HG03571 (cell line): ENCODE measurements at regions not wholly inside any gene's neighbourhood (a gene's known extent, or its start where the extent isn't known, plus 50 kb on each side); places are given as distances from the start of the nearest gene placed in this dataset.
"Not testable (repeated sequence)": the region's sequence is repeated elsewhere in the genome, so short reads cannot be mapped to it uniquely, and the experiment has no call there.

Experiments
- ATAC-seq: cut with Tn5 transposase; IDR thresholded peaks from one replicate; pipeline ENCODE4 v1.9.1; 2021; ENCODE audit not compliant: unreplicated experiment

GRCh38 chr2:186164325-186164724 lies 321.7 kb upstream of the ZC3H15 start:
- ATAC-seq, result no peak

GRCh38 chr2:186170693-186171092 lies 315.4 kb upstream of the ZC3H15 start:
- no peak for ATAC-seq

- no peak for ATAC-seq
Measured at GRCh38 chr2:186181625-186182024, 304.4 kb upstream of the ZC3H15 start.

GRCh38 chr2:186182366-186182765 lies 303.7 kb upstream of the ZC3H15 start:
- not testable (repeated sequence) for ATAC-seq

- no peak for ATAC-seq
Measured at GRCh38 chr2:186183406-186183805, 302.7 kb upstream of the ZC3H15 start.

DNA sequence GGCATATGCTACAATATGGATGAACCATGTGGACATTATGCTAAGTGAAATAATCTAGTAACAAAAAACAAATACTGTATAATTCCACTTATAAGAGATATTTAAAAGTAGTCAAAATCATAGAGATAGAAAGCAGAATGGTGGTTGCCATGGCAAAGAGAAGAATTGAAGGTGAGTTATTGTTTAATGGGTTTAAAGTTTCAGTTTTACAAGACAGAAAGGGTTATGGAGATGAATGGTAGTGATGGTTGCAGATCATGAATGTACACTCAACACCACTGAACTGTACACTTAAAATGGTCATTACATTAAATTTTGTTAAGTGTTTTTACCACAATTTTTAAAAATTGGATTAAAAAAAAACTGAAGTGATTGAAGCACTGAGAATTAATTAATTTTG lies 298.2 kb upstream of the ZC3H15 start:
- ATAC-seq, result no peak

GRCh38 chr2:186189816-186190215 lies 296.2 kb upstream of the ZC3H15 start:
- ATAC-seq, result no peak

DNA sequence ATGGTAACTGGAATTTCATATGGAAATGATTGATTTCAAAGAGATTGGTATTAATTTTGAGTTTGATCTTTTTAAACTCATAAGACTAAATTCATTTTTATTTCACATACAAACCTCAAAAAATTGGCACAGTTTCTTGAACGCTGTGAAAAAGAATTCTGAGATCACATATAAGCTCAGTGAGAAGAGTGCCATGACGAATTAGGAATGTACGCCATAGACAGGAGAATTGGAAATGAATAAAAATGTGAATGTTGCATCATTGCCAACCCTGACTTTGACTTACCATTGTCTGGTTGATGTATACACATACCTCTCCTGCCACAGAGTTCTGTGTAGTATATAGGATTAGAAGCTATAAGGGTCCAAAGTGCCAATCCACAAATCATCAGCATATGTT lies 290.4 kb upstream of the ZC3H15 start:
- ATAC-seq, result no peak

GRCh38 chr2:186197955-186198354 lies 288.1 kb upstream of the ZC3H15 start:
- no peak for ATAC-seq

DNA sequence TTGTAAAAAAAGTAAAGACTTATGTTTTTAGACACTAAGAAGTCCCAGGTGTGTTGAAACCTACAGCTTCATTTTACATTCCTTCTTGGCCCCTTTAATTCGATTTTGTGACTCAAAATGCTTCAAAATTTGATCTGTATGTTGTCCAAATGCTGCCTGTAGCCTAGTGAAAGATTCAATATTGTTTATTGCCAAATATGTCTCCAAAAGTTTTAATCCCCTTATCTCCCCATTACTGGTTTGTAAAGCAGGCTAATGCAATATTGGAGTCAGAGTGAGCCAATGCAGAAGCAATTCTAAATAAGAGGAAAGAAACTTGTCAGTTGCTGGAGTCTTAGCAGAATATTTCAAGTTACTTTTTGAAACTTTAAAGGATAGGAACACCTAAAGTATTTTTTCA lies 287.0 kb upstream of the ZC3H15 start:
- no peak for ATAC-seq

- ATAC-seq, result no peak
Measured at GRCh38 chr2:186201371-186201770, 284.7 kb upstream of the ZC3H15 start.

DNA sequence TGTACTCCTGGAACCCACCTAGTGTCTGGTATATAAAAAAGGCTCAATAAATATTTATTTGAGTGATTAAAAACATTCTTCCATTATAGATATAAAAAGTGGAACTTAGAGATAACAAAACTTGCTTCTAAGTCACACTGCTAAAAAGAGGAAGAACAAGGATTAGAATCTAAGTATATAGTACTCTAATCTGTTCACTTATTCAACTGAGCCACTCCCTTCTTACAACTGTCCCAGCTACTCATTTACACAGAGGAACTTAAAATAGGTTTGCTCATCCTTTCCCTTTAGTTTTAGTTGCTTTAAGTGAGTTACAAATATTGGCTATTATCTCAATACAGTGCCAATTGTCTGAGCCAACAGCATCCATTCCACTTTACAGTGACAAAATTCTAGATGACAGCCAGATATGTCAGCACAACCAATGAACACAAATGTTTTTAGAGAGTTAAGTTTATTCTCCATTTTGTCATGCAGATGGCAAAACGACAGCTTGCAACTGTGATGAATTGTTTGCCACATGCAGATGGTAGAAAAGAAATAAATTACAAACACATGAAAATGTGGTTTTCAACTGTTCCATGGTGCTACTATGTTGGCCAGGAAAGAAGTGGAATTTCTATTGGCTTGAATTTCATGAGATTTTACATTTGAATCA lies 280.7 kb upstream of the ZC3H15 start:
- ATAC-seq, result no peak

GRCh38 chr2:186209532-186209931 lies 276.5 kb upstream of the ZC3H15 start:
- no peak for ATAC-seq

DNA sequence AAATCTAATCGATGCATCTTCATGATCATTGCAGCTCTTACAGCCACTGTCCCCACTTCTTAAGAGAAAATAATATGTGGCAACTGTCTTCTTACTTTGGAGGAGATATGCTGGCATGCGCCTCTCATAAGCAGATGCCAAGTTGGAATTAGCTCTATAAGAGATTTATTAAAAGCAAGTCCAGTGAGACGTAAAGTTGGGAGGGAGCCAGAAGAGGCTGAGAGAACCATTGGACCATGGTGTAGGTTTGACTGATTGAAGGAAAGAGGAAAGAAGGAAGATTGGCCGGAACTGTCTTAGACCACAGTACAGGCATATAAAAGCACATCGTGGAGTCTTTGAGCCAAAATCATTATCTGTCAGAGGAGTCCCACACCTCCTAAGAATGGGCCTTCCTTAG lies 265.7 kb upstream of the ZC3H15 start:
- no peak for ATAC-seq

DNA sequence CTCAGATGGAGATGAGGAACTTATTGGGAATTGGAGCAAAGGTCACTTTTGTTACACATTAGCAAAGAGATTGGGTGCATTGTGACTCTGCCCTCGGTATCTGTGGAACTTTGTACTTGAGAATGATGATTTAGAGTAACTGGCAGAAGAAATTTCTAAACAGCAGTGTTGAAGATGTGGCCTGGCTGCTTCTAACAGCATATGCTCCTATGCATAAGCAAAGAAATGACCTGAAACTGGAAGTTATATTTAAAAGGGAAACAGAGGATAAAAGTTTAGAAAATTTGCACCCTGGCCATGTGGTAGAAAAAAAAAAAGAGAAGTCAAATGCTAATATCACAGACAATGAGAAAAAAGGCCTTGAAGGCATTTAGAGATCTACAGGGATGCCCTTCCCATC lies 256.8 kb upstream of the ZC3H15 start:
- no peak for ATAC-seq

DNA sequence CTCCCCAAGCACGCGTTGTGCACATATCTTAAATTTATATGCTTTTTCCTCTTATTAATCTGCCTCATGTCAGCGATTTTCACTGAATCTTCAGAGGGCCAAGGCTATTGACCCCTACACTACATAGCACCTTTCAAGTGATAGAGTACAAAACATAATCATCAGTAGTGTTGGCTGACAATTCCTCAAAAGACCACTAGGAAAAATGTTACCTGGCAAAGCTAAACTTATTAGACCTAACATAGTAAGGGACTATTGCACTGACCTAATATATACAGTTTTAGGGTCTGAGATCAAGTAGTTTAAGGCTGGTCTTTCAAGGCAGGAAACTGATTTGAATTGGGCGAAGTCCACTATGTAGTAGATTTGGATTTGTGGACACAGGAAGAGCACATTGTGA lies 244.2 kb upstream of the ZC3H15 start:
- ATAC-seq, result no peak

DNA sequence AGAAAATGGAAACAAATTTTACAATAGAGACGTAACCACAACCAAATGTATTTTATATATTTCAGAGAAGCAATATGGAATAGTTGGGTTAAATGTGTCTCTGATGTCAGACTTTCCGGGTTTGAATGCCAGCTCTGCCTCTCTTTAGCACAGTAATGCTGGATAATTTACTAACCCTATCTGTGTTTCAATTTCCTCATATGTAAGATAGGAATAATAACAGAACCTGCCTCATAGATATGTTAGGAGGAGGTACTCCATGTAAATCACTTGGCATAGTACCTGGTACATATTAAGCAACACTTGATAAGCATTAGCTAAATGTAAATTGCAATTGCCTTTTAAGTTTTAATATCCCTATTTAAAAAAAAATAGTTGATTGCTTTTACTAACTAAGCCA lies 231.3 kb upstream of the ZC3H15 start:
- ATAC-seq, result no peak

DNA sequence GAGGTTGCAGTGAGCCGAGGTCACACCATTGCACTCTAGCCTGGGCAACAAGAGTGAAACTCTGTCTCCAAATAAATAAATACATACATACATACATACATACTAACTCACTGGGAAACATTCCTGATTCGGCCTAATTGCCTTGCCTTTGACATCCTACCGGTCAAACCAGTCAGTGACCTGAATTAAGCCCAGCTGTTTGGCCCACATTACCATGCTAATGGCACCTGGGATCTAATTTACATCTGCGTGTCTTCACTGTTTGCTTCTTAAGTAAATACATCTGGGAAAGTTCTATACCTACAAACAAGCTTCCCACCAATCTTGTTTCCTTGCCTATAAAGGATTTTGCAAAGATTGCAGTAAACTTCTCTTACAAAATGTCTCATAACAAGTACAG lies 230.2 kb upstream of the ZC3H15 start:
- ATAC-seq, result no peak

DNA sequence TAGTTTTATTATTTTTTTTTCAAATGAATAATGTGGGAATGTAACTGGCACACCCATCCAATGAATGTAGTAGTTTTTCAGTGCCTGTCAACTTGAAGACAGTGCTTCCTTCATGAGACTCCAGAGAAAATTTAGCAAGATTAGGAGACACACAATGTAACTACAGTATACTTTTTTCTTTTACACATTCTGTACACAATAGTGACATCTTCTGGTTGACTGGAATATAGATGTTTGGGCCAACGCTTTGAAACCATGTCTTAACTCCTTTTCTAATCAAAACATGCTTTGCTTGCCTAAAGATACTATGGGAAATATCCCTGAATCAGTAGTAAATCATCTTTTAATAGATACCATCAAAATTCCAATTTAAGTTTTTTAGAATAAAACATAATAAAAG lies 229.5 kb upstream of the ZC3H15 start:
- no peak for ATAC-seq

DNA sequence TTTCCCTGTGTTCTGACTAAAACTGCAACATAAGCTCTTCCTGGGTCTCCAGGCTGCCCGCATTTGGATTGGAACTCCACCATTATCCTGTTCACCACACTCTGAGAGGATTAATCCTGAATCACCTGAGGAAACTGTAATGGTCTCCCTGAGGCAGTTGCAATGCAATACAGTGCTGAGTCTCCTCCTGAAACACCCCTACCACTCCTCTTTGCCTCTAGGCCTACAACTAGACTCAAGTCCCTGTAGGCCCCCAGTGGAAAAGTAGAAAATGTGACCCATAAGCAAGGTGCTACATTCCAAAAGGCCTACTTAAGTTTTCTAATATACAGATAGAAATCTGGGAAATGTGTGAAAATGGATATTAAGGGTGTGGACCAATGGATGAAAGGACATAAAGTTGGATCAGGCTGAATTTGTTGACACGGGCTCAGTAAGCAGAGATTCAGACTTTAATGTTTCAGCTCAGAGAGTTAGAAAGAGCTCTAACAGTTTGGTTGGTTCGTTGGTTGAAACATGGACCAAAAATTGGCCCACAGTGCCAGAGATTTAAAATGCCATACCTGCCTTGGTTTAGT lies 222.3 kb upstream of the ZC3H15 start:
- ATAC-seq, result no peak

DNA sequence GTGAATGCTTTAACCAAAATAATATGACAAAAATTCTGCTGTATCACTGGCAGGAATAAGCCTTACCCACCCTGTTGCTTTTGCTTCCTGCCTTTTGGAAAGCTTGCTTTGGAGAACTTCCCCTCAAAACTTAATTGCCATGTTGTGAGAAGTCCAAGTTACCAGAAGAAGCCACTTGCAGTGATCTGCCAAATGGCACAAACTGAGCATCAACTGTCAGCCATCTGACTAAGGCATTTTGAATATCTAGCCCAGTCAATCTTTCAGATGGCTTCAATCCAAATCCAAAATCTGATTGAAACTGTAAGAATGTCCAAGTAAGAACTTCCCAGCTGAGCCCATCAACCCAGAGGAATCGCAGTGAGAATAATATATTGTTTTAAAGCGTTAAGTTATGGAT lies 216.5 kb upstream of the ZC3H15 start:
- no peak for ATAC-seq

DNA sequence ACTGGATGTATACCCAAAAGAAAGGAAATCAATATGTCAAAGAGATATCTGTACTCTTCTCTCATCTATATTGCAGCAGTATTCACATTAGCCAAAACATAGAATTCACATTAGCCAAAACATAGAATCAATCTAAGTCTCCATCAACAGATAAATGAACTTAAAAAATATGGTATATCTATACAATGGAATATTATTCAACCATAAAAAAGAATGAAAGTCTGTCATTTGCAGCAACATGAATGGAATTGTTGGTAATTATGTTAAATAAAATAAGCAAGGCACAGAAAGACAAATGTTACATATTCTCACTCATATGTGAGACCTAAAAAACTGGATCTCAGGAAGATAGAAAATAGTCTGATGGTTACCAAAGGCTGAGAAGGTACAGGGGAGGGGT lies 212.1 kb upstream of the ZC3H15 start:
- ATAC-seq, result no peak

DNA sequence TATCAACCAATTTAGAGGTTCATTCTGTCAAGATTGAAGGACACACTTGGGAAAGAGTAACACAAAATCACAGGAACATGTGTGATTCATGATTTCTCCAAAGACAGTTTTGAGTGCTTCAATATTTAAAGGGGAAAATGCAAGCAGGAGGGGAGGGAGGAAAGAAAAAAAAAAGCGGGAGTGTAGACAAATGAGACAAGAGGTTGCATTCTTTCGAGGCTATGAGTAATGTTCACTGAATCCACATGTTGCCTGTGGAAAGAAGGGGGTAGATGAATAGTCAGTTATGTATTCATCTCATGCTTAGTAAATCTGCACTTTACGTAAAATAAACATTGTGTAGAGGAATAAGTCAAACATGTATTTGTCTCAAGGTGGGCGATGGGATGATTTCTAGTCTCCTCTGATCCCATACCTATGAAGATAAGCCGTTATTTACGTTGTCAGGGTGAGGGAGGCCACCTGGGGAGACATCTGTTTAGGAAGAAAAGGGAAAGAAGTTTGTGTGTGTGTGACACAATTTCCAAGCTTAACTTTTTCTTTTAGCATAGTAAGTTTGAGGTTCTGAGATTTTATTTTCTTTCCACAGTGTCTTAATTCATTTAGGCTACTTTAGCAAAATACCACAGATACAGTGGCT lies 211.0 kb upstream of the ZC3H15 start:
- no peak for ATAC-seq
